HG03439 (cell line): ENCODE measurements at regions not wholly inside any gene's neighbourhood (a gene's known extent, or its start where the extent isn't known, plus 50 kb on each side); places are given as distances from the start of the nearest gene placed in this dataset.

Experiments
- ATAC-seq: cut with Tn5 transposase; IDR thresholded peaks from one replicate; pipeline ENCODE4 v1.9.1; 2021; ENCODE audit warnings: mild to moderate bottlenecking, moderate library complexity; ENCODE audit not compliant: unreplicated experiment

DNA sequence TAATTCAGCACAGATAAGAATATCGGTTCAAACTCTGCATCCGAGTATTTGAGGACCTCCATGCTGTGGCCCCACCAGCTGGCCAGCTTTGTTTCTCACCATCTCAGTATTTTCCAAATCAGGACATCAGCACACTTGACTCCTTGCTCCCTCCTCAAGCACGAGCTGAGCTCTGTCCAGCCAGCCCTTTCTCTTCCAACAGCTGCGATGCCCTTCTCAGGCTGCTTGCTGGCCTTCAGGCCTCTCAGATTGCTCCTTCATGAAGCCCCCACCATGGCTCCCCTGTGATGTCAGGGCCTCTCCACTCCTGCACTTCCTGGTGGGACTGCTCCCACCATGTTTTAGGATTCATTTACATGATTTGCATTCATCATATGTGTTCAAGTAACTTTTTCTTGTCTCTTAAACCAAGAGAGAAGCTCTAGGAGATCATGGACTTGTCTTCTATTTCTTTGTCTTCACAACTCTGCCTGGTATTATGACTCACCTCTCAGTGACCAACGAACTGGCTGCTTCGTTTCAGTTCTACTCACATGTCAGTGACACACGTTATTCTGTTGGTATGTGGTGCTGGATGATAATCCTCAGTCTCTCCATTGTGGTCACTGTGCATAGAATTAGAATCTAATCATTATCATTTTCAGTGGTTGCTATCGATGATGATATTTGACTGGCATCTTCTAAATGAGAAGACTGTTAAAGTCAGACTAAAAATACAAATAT is 471.7 kb downstream of the EFNB2 start:
- ATAC-seq, result no peak

DNA sequence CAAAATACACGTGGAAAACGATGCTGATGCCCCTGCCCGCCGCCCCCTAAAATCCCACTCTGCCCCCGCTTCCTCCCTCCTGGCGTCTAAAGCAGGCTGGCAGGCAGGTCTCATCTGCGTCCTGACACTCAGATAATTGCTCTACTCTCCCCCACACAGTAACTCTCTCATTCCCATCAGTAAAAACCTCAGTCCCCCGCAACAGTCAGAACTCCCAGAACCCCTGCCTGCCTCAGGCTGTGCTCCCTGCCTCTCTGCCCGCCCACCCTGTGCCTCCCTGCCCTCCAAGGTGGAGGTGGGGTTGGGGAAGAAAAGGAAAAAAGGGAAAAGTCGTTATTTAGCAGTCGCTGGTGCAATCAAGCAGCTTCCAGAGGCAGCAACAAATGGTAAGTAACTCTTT is 473.7 kb downstream of the EFNB2 start:
- ATAC-seq, result no peak

DNA sequence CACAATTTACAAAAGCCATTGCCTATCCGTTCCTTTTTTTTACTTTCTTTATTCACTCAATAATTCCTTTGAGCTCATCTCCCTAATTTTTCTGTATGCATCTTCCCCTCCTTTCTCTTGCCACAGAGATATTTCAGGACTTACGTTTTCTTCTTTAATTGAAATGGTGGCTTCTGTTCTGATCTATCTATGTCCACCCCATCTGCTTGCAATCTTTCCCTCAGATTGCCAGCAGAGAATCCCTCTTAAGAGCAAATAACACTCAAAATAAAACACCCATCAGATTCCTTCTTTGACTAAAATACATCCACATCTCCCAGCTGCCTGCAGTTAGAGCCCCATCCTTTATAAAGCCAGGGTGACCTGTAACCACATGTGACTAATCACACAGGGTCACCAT is 478.6 kb downstream of the EFNB2 start:
- ATAC-seq, result no peak

DNA sequence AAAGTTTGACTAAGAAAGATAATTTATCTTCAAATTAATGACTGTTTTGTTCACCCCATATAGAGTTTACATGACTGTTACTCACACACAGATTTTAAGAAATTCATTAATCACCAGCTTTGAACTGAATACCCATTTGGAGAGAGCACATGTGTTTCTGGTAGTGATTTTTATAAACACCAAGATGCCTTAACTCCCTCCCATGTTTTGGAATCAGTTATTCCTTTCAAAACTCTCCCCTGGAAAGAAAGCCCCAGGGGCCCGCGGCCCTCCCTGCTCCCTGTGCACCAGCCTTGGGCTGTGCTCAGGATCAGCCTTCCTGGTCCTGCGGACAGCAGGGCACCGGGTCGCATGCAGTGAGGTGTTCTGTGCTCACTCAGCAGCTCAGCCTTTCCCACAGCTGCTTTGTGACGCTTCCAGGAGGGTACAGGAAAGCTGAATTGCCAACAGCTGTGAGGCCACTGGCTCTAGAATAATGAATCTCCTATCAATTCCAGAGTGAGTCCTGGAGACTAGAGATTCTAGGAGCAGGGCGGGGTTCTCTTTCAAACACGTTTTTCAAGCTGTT is 483.2 kb downstream of the EFNB2 start:
- no peak for ATAC-seq

DNA sequence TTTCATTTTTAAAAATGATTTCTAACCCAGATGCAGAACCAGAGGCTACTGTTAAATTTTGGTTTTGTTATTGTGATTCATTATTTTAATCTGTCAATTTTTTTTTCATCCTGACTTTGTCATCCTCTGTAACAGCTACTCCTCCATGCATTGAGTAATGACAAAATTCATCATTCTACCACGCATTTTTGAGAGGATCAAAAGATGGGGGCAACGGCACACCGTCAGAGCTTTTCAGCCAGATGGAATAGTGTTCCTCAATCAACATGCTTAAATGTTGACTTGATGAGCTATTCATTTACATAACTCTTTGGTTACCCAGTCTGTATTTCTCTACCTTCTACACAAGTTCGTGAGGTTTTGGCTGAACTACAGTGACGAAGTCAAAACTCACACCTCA is 486.3 kb downstream of the EFNB2 start:
- no peak for ATAC-seq

DNA sequence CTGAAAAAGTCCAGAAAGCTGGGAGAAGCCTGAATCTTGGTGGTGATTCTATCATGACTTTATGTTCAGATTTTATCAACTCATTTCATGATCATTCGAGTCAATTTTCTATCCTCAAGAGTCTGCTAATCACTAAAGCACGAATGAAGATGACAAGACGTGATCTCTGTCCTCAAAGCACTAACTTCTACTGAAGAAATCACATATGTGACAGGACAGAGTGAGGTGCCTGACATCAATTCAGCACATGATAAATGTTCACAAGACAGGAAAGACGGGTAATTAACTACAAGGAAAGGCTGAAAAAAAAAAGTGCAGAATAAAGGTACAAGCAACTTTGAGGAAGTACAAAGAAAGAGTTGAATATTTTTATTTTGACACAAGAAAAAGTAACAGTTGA is 487.1 kb downstream of the EFNB2 start:
- ATAC-seq, result no peak

DNA sequence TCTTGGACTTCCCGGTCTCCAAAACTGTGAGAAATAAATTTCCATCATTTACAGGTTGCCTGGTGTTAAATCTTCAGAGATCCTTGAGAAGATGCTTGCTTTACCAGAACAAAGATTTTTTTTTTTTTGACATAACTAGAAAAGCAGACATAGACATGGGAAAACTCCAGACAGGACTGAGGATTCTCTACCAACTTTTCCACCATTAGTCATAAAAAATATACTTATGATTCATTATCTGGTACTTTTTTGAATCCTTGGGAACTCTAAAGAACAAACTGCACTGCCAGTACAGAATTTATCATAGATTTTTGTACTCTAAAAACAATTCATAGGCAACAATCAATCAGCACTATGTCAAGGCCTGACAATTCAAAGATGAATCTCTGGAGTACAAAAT is 487.6 kb downstream of the EFNB2 start:
- ATAC-seq, result no peak

DNA sequence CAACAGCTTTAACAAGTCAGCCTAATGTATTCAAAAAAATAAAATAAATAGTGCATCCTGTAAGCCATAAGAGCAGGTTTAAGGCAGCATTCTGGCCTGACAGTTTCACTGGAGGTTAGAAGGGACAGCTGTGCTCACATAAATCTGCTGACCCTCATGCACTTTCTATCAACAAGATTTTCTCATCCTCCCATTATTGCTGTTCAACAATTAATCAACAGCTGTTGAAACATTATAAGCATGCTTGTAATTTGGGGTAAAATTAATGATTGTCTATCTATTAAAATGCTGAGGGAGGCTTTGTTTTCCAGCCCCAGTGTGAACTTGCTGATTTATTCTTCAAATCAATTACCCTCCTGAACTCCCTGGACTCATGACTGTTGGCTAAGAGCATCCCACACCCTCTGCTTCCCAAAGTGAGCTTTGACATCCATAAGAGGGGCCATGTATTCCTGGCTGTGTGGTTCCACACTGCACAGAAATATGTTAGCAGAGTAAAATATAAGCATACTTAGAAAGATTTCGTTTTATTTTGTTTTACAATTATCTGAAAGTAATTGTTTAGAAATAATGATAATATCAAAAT is 492.4 kb downstream of the EFNB2 start:
- ATAC-seq, result no peak

DNA sequence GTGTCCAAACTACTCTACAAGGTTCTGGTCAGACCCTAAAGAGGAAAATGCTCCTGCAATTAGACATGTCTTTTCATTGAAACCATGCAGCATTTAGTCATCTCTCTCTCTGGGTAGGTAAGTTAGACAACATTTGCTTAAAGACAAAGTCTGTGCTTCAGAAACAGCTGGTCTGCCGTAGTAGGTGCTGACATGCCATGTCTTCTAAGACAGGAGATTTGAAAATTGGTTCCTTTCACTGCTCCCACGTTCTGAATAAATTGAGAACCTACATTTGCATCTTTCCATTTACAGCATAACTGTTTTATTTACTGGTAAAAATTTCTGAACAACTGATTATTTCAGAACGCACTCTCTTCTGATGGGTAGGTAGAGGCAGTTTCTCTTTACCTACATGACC is 494.0 kb downstream of the EFNB2 start:
- ATAC-seq, result no peak

DNA sequence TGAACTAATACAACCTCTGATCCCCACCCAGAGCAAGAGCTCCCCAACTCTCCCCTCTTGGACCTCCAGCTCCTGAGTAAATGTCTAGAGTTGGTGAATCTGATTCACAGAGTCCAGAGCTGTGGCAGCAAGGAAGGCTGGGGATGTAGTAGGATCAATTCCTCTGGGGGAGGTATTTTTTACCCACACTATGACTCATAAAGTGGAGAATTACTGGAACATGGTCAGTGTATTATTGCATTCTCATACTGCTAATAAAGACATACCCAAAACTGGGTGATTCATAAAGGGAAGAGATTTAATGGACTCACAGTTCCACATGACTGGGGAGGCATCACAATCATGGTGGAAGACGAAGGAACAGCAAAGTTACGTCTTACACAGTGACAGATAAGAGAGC is 496.7 kb downstream of the EFNB2 start:
- ATAC-seq, result no peak

DNA sequence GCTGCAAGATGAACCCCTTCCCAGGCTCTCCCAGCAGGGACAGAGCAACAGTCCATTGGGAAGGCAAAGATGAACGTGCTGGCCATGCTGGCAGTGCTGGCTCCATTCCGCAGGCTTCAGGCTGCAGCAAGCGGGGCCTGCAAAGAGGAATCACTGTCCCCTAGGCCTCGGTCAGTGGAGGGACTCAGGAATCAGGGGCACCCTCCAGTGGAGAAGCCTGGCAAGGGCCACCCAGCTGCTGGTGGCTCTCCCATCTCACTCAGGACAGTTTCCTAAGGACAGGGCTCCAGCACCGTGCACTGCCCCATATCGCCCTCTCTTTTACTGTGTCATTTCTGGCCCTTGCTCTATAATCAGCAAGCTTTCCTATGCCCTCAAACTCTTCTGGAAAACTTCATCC is 498.6 kb downstream of the EFNB2 start:
- no peak for ATAC-seq

DNA sequence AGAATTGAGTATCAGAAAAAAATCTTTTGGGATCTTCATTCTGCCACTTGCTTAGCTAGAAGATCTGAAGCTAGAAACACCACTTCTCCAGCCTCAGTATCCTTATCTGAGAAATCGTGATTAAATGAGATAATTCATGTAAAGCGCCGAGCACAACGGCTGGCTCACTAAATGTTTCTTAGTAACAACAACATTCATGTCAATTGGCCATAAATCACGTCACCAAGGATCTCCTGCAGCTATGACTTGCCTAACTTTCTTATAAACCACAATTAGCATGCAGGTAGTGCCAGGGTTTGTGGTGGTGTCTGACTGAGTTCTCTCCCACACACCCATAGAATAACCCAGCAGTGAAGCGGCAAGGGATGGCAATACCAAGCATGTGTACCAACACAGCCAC is 501.3 kb downstream of the EFNB2 start:
- no peak for ATAC-seq

DNA sequence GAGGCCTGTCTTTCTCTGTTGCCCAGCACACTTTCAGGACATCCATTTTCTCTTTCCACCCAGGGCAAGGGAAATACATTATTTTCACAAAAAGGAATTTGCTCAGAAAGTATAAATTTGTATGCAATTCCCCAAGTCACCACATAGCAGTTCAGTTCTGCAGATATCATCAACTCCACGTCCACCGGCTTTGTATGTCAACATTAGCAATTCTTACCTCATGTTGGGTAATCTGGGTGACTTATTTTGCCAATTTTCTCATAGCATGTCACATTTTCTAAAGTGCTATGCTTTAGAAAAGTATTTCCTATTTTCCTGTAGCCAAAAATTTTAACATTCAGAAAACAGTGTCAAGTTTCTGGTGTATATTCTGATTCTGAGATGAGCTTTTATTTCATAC is 501.8 kb downstream of the EFNB2 start:
- ATAC-seq, result no peak

DNA sequence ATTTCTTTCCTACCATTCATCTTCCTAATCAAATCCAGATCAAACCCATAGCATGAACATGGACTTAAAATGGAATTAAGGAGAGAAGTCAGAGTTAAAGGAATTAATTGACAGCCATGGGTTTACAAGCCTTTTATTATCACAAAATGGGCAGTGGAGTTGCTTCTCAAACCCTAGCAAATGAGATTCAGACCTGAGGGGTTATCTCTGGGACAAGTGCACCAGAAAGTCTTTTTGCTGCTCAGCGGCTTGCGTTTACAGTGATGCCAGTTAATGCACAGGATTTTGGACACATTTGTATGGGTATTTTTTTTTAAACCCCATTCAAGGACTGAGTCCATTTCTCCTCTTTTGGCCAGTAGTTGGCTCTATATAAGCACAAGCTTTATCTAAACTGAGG is 503.0 kb downstream of the EFNB2 start:
- ATAC-seq, result no peak

DNA sequence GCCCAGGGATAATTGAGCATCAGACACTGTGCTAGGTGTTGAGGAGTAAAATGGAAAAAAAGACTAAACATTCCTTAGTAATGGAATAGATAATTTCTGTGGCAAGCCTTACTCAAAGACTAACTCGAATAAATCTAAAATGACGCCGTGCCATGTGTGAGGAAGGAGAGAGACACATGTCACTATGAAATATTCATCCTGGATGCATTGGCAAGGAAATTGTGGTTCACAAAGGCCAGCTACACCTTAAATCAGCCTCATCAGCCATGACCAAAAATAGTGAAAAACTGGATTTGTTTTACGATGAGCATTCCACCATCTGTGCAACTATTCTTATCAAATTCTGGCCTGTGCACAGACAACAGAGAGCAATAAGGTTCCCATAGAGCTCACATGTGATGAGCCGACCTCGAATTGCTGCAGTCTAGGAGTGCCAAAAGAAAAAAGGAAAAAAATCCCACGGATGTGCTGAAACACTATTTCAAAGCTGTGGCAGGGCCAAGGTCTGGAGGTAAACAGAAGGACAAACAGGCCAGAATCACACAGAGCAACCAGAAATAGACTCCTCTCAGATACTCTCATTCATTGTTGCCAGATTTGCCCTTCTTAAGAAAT is 505.7 kb downstream of the EFNB2 start:
- ATAC-seq, result no peak

DNA sequence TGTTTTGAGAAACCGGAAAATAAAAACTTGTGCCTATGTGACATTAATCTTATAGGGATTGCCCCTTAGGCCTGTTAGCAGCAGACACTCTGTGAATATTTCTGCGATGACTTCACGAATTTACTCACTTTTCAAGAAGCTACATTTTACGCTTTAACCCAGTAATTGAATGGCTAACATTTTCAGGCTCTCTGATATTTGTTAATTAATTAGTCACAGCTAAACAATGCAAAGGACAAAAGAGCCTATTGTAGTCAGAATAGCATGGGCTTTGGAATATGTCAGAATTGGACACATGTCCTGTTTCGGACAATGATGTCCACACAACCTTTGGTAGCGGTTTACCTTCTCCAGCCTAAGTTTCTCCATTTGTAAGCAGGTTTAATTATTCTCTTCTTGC is 506.6 kb downstream of the EFNB2 start:
- ATAC-seq, result no peak

DNA sequence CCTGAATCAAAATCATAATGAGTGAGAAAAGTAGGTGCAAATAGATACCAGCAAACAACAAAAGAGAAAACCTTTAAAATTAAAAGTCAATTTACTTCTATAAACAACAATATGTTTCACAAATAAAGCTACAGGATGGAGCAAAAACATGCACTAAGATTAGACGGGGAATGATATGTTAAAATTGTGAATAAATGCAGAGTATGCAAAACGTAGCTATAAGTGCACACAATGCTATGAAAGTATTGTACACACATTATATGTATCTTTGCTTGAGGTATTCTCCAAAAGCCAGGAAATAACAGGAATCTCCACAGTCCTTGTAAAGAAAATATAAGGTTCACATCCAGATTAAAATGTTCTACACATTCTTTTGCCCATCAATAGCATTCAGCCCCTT is 523.9 kb downstream of the EFNB2 start:
- no peak for ATAC-seq

DNA sequence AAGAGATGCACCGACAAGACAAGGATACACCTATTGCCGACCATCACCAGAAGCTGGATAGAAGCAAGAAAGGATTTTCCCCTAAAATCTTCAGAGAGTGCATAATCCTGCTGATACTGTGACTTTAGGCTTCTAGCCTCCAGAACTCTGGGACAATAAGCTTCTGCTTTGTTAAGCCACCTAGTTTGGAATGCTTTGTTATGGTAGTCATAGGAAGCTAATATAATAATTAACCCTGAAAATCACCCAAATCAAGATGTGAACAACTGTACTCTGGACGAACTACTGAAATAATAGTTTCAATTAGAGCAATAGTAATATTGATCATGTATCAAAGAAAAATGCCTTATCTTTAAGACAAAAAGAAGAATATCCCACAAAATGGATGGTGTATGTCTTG is 524.6 kb downstream of the EFNB2 start:
- no peak for ATAC-seq

DNA sequence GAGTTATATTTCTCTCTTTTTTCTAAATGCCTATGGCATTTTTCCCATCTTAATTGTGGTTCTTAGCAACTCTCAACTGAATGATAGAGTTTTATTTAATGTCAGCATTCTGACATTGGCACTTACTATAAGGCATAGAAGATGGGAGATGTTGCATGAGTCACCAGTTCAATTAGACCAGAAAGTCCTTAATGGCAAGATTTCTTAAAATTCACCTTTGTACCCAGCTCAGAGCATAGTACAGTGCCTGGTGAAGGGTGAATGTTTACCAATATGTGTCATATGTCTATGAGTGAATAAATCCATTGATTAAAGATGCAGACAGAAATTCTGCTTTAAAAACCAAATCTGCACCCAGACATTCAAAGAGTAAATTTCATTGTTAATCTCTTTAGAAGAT is 526.9 kb downstream of the EFNB2 start:
- no peak for ATAC-seq

DNA sequence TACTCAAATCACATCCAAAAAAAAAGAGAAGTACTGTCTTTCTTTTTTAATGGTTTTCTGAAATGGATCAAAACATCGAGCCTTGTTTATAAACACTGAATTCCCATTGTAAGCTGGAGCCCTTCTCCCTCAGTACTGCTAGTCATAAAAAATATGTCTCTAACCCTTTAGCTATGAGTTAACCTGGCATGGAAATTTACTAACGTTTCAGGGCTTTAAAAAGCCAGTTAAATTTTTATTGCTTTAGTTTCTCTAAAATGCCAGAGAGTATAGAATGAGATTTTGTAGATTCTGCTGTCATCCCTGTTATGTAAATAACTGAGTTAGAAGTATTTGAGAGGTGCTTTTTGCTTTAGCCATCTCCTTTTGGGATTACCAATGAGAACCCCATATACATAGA is 528.3 kb downstream of the EFNB2 start:
- ATAC-seq, result no peak

DNA sequence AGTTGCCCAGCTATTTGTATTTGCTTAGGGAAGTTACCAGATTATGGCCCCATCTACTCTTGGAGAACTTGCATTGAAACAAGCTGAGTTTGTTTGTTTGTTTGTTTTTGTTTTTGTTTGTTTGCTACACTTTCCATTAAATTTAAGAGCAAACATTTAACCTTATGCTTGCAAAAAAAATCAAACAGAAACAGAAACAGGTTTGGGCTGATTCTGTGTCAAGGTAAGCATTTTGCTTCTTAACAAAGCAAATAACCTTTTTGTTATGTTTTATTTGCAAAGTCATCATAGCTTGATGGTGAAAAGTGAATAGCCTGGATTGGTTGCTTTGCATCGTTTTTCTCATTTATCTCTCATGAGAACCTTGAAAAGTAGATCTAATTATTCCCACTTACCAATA is 531.8 kb downstream of the EFNB2 start:
- ATAC-seq, result no peak

DNA sequence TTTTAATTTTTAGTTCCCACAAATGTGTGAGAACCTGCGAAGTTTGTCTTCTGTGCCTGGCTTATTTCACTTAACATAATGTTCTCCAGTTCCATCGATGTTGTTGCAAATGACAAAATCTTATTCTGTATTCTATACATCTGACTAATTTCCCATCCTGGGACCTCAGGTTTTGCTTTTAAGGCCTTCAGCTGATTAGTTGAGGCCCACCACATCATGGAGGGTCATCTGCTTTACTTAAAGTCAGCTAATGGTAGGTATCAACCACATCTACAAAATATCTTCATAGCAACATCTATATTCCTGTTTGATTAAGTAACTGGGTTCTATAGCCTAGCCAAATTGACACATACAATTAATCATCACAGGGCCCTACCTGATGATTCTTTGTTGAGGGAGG is 534.0 kb downstream of the EFNB2 start:
- ATAC-seq, result no peak
